GM19438 (cell line): ENCODE measurements at regions not wholly inside any gene's neighbourhood (a gene's known extent, or its start where the extent isn't known, plus 50 kb on each side); places are given as distances from the start of the nearest gene placed in this dataset.

Experiments used
- ATAC-seq: cut with Tn5 transposase; IDR thresholded peaks from one replicate; pipeline ENCODE4 v1.9.1; 2021; ENCODE audit warnings: low read depth; ENCODE audit not compliant: unreplicated experiment

GRCh38 chr5:159827861-159828260, 88.4 kb upstream of the ADRA1B start:
- no peak for ATAC-seq

DNA sequence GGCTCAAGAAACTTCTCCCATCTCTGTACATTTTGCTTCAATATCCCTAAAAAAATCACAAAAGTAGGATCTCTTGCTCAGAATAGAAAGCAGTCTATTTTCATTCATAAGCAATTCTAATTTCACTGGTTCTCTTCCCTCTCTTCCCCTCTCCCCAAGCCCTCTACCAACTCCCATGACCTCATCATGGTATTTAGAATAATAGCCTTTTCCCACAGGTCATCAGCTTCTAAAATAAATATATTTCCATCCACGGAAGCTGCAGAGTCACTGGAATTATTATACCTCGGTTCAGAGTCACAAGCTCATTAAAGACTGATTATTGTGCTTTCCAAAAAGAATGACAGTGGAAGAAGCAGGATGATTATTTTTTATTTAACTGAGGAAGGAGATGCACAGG, 84.2 kb upstream of the ADRA1B start:
- ATAC-seq: no peak

GRCh38 chr5:159833088-159833487, 83.2 kb upstream of the ADRA1B start:
- ATAC-seq: no peak

DNA sequence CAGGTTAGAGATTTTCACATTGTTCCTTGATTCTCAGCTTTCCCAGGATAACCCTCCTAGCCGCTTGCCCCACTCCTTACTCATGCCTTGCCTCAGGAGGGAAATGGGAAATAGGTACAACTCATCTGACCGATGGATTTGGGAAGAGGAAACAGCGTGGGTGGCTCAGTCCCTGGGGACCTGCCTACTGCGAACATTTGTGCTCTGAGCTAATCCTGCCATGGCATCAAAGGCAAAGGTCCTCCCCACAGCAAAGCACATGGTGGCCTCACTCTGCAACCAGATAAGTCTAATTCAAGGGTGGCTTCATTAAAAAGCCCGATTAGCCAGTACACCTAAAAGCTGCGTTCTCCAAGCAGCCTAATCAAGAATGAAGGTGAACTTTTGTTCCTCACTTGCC, 82.4 kb upstream of the ADRA1B start:
- ATAC-seq: no peak

DNA sequence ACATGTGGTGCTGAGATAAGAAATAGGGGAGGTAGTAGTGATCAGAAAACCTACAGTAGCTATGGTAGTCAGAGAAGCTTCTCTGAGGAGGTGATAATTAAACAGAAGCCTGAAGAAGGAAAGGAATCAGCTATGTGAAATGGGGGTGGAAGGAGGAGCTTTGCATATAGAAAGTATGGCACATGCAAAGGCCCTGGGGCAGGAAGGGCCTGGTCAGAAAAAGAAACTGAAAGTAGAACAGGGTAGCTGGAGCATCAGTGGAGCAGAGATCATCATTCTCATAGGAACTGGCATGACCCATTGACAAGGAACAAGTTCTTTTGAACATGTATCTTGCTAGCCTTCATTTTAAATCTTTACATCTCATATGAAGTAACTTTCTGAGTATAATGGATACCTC, 80.7 kb upstream of the ADRA1B start:
- ATAC-seq: no peak

- no peak for ATAC-seq
Measured at GRCh38 chr5:159836691-159837090, 79.6 kb upstream of the ADRA1B start.

DNA sequence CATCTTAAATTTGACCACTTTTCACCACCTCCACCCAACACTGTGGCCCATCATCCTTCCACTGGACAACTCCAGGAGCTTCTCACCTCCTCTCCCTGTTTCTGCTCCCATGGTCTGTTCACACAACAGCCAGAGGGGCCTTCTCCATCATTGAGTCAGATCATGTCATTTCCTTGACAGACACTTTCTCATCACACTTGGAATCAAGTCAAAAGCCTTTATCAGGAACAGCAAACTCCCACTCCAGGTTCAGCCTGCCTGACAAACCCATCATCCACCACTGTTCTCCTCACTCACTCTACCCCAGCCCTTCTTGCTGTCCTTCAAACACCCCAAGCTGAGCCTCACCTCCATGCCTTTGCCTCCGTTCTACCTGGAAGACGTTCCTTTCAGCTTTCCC, 78.4 kb upstream of the ADRA1B start:
- ATAC-seq: no peak

DNA sequence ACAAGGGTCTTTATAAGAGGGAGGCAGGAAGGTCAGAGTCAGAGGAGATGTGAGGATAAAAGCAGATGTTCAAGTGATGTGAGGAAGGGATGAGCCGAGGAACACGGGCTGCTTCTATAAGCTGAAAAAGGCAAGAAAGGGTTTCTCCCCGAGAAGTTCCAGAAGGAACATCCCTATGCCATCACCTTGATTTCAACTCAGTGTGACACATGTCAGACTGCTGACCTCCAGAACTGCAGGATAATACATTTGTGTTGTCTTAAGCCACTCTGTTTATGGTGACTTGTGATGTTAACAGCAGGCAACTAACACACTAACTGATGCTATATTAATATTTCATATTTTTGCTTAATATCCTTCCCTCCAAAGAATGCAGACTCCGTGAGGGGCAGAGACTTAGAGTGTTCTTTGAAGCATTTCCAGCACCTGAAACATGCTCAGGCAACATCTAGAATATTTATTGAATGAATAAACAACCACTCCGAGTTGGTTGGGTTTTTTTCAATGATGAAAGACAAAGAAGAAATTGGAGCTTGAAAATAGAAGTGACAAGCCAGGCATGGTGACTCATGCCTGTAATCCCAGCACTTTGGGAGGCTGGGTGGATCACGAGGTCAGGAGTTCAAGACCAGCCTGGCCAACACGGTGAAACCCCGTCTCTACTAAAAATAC, 77.6 kb upstream of the ADRA1B start:
- ATAC-seq: no peak

DNA sequence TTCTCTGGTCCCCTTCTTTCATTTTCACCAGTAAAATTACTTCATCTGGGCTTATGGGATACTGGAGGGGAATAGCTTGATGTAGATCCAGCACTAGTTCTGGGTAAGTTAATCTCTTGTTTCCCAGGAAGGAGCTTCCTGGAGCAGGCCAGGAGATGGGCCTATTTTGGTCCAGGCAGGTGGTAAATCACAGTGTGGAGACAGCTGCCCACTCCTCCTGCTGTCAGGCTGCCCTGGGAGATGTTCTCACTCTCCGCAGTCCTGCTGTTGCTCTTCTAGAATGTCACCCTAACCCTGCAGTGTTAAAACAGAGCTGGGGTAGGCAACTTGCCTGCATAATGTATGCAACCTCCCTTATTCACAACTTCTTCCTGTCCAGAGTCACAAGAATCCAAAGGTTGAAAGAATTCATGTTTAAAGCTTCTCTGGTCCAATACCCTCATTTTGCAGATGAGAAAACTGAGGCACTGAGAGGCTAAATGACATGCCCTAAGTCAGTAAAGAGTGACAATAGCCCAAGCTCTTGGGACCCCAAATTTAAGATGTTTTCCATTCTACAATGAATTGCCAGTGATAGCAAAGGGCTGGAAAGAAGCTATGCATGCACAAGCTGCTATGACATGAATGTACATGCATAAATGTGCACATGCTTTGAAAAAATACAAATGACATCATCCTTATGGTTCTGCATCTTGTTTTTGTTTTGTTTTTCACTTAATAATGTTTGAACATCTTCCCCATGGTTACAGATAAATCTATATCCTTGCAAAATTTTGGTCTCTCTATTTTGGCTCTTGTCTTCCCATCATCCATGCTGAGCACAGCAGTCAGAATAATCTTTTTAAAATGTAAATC, 71.8 kb upstream of the ADRA1B start:
- ATAC-seq: no peak

GRCh38 chr5:159849437-159850083, 66.7 kb upstream of the ADRA1B start:
- ATAC-seq: no peak

DNA sequence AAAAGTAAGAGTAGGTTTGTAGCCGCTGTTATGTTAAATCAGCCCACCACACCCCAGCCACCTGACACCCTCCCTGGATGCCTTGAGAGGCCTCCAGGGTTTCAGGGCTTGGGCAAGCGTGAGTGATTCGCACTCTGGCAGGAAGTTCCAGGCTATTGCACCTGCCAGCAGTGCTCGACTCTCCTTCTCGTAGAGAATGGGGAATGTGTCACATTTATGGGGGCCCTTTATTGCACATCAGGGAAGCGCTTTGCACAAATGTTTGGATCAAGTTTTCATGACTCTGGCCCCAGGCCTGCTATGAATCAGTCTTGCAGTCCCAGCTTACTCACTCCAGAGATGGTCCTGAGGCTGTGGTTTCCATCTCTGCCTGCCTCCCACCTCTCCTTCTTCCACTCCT, 66.1 kb upstream of the ADRA1B start:
- ATAC-seq: no peak

DNA sequence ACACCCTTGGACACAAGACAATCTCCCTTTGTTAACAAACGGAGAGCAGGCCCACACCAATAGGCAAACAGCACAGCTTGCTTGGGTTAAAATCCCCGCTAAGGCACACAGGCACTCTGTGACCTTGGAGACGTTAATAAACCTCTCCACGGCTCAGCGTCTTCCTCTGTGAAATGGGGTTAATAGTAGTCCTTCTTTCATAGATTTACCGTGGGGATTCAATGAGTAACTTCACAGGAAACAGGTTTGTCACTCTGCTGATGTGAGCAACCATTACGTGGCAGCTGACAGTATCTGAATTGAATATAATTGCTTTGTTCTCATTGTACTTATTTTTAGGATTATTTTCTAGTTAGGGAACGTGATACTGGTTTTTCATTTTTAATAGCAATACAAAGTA, 65.2 kb upstream of the ADRA1B start:
- ATAC-seq: no peak

- no peak for ATAC-seq
Measured at GRCh38 chr5:159854916-159855315, 61.4 kb upstream of the ADRA1B start.

DNA sequence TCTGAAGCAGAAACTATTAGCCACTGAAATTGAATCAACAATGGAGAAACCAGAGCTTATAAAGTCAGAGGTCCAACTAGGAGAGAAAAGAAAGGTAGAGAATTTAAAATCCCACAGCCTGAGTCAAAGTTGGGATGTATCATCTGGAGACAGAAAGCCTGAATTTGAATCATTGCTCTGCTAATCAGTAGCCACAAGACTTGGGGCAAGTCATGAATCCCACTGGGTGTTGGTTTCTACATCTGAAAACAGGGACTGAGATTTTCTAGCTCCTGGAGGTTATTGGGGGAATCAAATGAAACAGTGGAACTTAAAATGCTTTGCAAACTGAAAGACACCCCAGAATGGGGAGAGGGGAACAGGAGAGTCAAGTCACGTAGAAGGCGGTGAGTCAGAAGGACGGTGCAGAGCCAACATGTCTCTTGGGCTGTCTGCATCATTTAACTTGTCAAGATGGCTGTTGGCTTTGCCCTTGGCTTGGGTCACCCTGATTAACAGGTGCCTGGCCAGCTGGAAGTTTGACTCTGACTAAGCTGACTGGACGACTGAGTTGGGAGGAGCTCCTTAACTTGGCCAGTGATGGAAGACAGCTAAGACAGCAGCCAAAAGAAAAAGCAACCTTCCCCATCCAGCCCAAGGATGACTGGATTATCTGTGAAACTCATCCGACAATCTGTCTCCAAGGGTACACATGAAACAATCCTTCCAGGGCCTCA, 60.6 kb upstream of the ADRA1B start:
- ATAC-seq: no peak

GRCh38 chr5:159858871-159859270, 57.4 kb upstream of the ADRA1B start:
- no peak for ATAC-seq

DNA sequence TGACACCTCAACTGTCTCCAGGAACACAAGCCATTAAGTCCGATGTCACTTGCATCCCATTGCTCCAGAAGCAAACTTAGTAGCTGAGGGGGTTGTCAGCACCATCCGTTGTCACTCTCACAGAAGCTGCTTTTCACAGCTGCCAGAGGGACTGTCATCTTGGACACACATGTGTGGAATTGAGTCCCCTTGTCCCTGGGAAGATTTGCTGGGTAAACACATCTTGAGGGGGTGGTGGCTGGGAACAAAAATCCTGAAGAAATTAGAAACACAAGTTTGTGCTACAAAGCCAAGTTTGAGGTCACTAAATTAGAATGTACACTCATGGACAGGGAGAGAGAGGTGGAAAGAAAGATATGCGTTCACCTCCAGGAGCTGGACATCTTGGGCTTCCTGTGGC, 55.2 kb upstream of the ADRA1B start:
- ATAC-seq: no peak

- ATAC-seq: peak; percentile 95
Measured at GRCh38 chr5:159864885-159865691, 51.2 kb upstream of the ADRA1B start.

DNA sequence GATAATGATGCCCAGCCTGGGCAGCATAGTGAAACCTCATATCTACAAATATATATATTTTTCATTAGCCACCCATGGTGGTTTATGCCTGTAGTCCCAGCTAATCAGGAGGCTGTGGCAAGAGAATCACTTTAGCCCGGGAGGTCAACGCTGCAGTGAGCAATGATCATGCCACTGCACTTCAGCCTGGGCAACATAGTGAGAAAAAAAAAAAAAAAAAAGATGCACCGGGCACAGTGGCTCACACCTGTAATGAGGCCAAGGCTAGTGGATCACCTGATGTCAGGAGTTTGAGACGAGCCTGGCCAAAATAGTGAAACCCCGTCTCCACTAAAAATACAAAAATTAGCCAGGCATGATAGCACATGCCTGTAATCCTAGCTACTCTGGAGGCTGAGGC, 50.2 kb upstream of the ADRA1B start:
- ATAC-seq: no peak
